Mesenteric fat pad (tissue), 1 donor: ENCODE measurements at regions not wholly inside any gene's neighbourhood (a gene's known extent, or its start where the extent isn't known, plus 50 kb on each side); places are given as distances from the start of the nearest gene placed in this dataset.

ENCODE experiments used
- DNase-seq: peaks from one replicate; pipeline ENCODE4 v3.0.0-alpha.2; 2020; ENCODE audit warnings: low spot score
- donor health status: DM: yes; HTN: yes; CAD: no.

DNA sequence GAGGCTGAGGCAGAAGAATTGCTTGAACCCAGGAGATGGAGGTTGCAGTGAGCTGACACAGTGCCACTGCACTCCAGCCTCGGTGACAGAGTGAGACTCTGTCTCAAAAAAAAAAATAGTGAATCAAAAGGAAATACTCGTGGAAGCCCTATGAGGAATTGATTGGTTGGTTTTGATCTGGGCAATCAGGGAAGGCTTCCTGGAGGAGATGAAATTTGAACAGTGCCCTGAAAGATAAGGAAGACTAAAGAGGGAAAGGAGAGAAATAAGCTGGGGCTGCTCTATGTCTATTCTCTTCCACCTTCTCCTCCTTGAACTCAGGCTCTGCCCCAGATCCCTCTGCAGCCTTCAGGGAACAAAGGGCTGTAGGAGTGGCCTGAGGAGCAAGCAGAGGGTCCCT is 54.1 kb downstream of the IRF2BPL start:
- no peak for DNase-seq

DNA sequence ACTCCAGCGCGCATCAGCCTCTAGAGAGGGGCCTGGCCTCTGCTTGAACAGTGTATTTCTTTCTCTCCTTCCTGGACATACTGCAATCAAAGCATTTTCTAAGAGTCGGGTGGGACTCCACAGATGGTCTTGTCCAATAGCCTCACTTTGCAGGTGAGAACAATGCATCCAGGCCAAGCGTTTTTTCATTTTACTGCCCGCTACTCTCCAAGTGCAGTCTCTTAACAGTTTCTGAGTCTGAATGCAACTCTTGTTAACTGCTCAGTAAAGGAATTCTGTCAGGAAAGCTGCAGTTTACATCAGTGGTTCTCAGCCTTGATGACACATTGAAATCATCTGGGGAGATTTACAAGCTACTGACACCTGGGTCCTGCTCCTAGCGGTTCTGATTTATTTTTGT is 57.0 kb downstream of the IRF2BPL start:
- no peak for DNase-seq

DNA sequence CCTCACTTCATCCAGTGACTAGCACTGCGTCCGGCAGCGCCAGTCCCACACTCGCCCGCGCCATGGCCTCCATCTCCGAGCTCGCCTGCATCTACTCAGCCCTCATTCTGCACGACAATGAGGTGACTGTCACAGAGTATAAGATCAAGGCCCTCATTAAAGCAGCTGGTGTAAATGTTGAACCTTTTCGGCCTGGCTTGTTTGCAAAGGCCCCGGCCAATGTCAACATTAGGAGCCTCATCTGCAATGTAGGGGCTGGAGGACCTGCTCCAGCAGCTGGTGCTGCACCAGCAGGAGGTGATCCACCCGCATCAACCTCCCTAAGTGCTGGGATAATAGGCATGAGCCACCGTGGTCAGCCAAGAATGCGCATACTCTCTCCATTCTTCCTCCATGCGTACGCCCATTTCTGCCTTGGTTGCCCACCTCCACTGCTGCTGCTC is 59.9 kb downstream of the IRF2BPL start:
- no peak for DNase-seq

DNA sequence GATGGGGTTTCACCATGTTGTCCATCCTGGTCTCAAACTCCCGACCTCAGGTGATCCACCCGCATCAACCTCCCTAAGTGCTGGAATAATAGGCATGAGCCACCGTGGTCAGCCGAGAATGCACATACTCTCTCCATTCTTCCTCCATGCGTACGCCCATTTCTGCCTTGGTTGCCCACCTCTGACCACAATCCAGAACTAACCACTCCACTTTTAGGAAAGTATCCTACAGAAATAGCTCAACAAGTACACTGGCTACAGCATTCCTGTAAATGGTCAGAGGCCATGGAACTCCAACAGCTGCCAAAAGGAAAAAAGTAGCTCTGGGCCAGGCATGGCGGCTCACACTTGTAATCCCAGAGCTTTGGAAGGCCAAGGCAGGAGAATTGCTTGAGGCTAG is 60.7 kb downstream of the IRF2BPL start:
- DNase-seq: no peak

DNA sequence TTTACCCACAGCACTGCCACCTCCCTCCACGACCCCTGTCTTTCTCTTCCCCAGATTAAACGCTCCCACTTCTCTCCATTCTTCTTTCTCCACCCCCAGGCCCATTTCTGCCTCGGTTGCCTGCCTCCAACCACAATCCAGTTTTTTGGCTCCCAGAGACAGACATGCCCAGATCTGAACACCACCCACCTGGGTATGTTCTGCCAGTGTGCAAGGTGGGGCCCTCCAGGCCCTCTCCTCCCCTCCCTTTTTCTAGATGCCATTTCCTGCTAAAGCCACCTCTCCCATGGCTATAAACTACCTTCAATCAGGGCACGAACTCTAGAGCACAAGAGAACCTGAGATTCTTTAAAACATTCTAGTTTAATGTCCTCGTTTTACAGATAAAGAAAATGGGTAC is 63.3 kb downstream of the IRF2BPL start:
- DNase-seq: no peak

DNA sequence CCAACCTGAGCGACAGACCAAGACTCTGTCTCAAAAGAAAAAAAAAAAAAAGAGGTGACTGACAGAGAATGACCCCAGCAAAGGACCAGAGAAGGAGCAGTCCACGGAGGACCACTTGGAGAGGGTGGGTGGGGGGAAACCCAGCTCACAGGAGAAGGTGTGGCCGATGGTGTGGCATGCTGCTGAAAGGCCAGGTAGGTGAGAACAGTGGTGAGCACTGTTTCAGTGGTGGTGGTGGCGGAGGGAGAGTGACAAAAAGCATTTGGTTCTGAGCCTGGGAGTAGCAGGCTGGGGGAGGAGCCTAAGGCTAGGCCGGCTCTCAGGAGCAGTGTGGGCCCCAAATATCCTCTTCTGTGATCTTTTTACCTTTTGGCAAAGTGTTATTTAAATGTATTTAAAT is 63.8 kb downstream of the IRF2BPL start:
- DNase-seq: no peak

DNA sequence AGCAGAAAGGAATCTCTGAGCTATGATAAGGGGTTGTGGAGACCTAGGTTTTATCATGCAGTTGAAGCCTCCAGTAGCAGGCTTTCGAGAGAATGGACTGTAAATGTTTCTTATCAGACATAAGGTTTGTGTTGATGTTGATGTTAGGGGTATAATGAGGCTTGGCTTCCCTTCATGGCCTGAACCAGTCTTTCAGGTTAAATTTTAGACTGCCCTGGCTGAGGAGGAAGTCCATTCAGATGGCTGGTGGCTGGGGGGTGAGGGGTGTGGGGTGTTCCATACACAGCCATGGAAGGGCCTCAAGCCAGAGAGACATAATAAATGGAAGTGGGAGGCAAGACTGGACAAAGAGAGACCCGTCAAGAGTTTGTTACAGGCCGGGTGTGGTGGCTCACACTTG is 65.1 kb downstream of the IRF2BPL start:
- no peak for DNase-seq

DNA sequence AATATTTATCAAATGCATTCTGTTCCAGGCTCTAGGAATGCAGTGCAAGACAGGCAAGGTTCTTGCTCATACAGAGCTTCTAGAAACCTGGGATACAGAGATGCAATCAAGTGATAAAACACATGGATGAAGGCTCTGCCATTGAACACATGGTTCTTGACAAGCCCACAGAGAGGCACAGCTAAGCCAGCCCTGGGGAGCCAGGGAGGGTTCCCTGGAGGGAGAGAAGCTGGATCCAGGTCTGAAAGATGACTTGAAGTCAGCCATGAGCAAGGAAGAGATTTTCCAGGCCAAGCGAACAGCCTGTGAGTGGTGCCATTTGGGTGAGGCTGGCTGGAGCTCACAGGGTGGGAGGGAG is 66.2 kb downstream of the IRF2BPL start:
- DNase-seq: no peak

DNA sequence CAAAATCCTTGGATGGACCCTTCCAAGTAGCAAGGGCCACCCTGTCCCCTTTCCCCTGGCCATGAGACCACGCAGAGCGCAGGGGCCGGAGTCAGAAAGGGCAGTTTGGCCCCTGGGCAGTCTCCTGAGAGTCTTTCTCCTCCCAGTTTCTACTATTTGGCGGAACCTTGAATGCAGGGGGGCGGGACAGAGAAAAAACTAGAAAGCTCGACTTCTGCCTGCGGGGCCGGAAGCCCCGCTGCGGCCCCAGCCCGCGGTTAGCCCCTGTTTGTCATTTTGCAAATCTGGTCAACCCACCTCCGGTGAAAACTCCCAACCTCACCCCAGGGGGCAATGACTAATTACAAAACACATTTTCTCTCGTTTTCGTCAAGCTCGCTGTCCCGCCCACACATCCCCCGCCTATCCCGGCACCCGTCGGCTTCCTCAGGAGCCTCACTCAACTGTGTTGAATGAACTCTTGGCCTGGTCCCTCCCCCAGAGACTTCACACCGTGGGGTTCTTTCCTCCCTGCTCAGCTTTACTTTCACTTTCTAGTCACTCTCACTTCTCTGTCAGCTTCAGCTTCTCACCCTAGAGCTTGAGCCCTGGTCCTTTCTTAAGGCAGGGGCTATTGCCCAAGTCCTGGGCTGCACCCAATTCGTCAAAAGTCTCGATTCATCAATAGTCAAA is 66.7 kb downstream of the IRF2BPL start:
- peak; percentile 92 for DNase-seq

DNA sequence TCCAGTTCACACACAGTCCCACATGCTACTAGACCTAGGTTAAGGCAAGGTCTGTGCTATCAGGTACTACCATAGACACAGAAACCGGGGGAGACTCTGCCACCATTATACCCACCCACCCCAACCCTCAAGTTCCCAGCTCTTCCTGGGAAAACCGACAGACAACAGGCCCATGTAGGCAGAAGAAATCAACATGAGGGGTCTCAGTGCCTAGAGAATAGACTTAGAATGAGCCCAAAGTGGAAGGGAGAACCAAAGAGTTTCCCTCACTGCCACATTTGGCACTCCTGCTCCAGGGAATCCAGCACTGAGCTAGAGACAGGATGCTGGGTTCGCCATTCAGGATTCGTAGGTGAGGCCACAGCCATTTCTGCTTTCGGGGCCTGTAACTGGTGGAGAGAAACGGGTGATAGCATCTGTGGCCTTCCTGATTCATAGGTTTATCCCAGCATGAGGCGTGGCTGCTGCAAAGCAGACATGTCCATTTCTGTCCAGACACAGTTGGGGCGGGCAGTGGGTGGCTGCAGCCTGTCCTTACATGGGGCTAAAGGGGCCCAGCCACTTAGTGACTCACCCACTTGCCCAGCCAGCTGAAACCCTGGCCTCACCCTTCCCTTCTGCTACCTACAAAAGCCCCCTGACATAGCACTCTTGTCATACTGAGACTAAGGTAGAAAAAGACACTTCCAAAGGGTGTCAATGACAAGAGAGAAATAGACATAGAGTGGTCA is 69.4 kb downstream of the IRF2BPL start:
- no peak for DNase-seq

DNA sequence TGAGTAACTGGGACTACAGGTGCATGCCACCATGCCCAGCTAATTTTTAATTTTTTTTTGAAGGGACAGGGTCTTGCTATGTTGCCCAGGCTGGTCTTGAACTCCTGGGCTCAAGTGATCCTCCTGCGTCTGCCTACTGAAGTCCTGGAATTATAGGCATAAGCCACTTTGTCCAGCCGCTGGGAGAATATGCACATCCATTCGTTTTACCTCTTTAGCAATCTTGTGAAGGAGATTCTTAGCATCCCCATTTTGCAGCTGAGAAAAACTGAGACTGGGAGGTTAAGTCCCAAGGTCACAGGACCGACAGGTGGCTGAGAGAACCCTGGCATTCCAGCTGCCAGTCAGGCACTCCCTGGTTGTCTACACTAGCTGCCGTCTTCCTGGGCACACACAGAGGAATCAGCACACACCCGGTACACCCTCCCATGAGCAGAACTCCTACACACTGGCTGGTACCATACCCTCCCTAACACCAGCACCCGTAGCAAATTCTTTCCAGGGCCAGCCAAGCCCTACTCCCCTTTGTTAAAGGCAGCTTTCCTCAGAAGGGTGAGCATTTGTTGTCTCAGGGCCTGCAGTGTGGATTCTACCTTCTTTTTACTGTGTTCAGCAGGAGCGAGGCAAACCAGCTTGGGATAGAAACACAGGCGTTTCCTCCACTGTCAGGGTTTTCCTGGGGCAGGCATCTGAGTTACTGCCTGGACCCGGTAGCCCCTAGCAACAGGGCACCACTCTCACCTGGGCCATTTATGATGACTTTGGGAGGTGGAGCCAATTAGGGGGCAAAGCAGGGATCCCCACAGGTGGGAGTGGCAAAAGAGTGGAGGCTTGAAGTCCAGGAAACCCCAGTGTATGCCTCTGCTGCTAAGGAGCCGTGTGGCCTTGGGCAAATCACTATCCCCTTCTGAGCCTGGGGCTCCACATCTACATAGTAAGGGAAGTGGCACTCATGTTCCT is 70.2 kb downstream of the IRF2BPL start:
- no peak for DNase-seq

DNA sequence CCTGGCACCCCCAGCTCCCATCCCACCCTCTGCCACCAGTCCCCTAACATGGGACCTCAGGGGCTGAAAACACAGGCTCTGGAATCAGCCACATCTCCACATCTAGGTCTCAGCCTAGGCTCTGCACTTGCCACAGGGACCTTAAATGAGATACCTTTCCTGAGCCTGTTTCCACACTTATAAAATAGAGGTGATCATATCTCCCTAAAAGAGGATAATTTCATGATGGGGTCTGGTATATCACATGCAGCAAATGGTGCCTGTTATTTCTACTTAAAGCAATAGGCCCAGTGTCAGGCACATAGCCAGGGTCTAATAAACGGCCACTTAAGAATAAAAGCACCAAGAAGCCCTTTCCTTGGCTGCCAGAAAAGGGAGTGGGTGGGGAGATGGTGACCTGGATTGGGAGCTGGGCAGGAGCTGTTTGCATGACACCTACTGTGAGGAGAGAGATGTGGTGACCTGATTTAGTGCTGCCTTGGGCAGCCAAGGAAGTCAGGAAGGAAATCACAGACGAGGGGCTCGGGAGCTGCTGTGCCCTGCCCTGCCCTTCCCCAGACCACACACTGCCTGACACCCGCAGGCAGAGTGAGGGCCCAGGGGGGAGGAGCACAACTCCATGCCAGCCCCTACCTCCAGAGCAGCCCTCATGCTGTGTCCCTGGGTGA is 71.2 kb downstream of the IRF2BPL start:
- no peak for DNase-seq

DNA sequence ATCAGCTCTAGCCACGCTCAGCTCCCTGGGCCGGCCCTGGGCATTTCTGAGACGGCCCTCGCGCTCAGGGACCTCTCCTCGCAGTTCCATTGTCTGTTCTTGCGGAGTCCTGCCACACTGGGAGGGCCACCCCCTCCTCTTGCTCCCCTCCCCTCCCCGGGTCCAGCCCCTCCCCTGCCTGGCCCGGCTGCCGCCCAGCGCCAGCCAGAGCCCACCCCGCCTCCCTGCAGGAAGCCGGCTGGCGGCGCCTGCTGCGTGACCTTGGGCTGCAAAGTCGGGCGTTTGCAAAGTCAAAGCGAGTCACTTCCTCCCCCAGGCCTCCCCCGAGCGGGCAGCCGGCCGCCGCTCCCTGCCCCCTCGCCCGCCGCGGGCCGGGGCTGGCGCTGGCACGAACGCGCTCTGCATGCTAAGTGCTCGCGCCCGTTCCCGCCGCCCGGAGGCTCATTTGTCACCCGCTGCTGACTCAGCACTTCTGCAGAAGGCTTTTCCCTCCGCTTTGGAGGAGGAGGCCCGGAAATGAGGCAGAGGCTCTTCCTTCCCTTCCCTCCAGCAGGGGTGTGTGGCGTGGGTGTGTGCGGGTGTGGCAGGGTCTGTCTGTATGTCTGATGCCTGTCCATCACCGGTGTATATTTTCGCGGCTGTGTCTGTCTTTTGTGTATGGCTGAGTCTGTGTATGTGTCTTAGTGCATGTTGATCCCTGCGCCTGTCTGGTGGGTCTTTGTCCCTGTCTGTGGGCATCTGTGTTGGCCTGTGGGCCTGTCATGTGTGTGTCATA is 72.0 kb downstream of the IRF2BPL start:
- DNase-seq: peak; percentile 97

DNA sequence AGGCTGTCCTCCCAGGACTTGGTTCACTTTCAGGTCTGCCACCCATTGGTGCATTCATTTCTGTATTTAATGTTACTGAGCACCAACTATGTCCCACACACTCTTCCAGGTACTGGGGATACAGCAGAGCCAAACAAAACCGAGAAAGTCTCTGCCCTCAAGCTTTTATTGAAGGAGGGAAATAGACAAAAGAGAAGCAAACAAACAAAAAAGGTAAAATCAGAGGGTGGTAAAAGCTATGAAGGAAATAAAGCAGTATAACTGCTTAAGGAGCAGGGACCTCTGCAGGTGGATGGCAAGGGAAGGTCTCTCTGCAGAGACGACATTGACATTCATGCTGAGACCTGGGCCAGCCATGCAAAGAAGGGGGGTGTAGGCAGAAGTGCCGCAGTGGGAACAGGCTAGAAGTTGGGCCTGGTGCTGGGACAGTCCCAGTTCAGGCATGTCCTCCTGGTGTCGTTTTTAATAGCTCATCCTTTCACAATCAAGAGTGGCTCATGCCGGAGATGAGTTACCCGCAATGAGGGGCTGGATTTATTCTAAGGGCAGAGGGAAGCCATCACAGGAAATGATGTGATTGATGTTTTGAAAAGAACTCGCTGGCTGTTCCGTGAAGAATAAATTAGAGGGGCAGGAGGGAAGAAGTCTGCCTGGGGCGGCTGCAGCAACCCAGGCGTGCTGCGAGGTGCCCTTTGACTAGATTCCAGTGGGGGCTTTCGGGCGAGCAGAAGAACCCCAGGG is 72.8 kb downstream of the IRF2BPL start:
- no peak for DNase-seq

DNA sequence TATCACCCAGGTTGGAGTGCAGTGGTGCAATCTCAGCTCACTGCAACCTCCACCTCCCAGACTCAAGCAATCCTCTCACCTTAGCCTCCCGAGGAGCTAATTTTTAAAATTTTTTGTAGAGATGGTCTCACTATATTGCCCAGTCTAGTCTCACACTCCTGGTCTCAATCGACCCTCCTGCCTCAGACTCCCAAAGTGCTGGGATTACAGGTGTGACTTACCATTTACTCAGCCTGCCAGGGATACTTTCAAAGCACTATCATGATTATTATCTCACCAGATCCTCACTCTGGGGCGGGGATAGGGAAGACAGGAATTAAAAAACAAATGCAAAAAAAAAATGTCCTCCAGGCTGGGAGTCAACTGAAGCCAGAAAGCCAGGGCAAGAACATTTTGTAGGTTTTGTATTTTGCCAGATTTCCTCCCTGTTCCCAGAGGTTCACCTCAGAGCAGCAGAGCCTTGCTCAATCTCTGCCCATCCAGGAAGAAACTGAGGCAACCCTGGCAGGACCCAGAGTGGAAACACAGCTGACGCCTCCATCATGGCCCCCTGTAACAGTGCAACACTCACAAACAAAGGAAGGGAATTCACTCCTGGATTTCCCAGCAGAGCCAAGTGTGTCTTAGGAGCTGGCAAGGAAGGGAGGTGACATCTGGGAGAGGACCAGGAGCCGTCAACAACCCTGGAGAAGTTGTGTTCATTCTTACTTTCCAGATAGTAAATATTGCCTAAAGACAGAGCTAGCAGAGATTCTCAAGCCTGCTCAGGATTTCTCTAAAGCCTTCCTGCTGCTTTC is 73.9 kb downstream of the IRF2BPL start:
- DNase-seq: no peak

DNA sequence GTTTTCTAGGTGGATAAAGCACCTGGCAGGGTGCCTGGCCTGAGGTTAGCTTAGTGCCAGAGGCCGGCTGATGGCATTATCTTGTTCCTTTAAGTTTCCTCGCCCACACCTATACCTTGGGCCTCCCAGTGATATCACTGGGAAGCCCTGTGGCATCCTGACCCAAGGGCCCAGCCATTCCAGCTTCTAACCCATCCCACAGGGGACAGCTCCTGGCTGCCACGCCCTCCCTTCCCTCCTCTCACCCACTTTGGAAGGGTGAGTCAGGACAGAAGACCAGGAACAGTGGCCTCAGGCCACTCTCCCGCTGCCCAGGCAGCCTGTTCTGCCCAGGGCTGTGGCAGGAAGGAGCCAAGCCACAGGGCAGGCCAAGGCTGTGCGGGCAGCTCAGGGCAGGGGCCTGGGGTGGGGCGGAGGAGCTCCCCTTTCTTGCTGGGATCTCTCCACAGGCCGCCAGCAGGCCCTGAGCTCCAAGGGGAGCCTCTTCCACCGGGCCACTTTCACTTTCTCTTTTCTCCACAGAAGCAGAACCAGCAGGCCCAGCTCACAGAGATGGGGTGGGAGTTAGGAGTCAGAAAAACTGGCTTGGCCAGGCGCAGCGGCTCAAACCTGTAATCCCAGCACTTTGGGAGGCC is 75.1 kb downstream of the IRF2BPL start:
- no peak for DNase-seq

DNA sequence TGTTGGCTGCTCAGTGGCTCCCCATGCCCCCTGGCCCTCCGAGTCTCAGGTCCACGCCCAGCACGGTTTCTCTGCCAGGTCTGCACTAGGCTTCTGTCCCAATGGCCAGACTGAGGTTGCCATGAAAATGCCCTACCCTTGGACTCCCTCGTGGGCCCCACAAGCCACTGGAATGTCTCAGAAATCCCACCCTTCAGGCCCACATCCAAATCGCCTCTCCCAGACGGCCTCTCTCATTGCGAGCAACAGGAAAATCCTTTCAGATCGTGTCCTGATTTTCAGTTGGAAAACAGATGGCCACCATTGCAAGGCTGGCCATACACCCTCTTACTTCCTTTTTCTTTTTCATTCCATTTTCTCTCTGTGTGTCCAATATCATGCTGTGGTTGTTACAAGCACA is 77.3 kb downstream of the IRF2BPL start:
- DNase-seq: no peak
